Spleen (tissue), 7 donors: ENCODE measurements at regions not wholly inside any gene's neighbourhood (a gene's known extent, or its start where the extent isn't known, plus 50 kb on each side); places are given as distances from the start of the nearest gene placed in this dataset.

Experiments
- POLR2A ChIP-seq, 3 donors: fragments of 450-650 bp; IDR thresholded peaks; one replicate each; pipeline ENCODE4 v1.5.1; 2017; ENCODE audit warnings: antibody characterized with exemption in 3 of 3, mild to moderate bottlenecking in 1 of 3
- POLR2AphosphoS5 ChIP-seq, 3 donors: sonication (generic); formaldehyde crosslinking; IDR thresholded peaks; one replicate each; pipeline ENCODE4 v1.5.1; 2017; ENCODE audit warnings: antibody characterized with exemption in 3 of 3
- TF ChIP-seq, protein P1 (sequence below), 11 experiments: fragments of 200-600 bp in 7 of 11; fragments of 450-650 bp in 4 of 11; sonication (generic) in 4 of 11; IDR thresholded peaks in 8 of 11; conservative IDR thresholded peaks in 3 of 11; 1 replicate in 7 of 11; 2 replicates in 4 of 11; pipeline versions ENCODE4 v1.4.0 to v1.8.0; 2016 to 2021; ENCODE audit warnings: antibody characterized with exemption in 11 of 11, inconsistent platforms in 4 of 11, mild to moderate bottlenecking in 1 of 11
- donor health status: DM: no; HTN: no; CAD: no; lungs with moderate emphysema.
- donor health status: DM: no; HTN: no; CAD: no.
- donor health status: DM: no; HTN: no; CAD: no.

DNA sequence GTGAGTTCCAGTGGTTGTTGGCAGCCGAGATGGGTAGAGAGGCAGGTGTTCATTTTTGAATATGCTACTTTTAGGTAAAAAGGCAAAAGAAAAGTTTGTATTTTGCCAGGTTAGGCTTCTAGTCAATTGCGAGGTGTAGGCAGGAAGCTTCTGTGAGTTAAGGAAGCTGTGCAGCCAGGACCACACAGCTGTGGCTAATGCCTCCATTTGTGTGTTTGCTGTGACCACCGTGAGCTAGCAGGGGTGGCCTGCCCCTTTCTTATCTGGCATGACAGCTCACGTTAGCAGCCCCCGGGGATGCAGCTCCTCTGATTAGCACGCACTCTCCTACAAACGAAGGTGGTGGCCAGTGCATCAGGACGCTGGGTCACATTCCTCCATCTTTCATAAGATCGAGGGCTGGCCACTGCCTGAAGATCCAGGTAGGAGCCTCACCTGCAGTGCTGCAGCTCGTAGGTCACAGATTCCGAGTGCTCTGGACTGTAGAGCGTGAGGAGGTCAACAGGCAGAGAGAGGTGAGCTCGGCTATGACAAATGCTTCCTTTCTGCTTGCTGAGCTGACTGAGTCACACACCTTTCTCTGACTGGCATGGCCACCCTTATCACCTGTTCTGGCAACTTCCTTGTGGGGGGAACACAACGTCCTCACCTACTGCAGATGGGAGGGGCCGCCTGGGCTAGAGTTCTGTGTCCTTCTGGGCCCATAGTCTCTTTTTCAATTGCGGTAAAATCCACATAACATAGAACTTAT, 244.4 kb downstream of the HS3ST3B1 start:
- TF ChIP-seq, protein P1, sequence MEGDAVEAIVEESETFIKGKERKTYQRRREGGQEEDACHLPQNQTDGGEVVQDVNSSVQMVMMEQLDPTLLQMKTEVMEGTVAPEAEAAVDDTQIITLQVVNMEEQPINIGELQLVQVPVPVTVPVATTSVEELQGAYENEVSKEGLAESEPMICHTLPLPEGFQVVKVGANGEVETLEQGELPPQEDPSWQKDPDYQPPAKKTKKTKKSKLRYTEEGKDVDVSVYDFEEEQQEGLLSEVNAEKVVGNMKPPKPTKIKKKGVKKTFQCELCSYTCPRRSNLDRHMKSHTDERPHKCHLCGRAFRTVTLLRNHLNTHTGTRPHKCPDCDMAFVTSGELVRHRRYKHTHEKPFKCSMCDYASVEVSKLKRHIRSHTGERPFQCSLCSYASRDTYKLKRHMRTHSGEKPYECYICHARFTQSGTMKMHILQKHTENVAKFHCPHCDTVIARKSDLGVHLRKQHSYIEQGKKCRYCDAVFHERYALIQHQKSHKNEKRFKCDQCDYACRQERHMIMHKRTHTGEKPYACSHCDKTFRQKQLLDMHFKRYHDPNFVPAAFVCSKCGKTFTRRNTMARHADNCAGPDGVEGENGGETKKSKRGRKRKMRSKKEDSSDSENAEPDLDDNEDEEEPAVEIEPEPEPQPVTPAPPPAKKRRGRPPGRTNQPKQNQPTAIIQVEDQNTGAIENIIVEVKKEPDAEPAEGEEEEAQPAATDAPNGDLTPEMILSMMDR (IDR thresholded peaks at IDR 0.05 in 8 of 11, conservative IDR thresholded peaks at IDR 0.05 in 3 of 11): no peak
- no peak for TF ChIP-seq POLR2A (IDR thresholded peaks at IDR 0.05)
- no peak for TF ChIP-seq POLR2AphosphoS5 (IDR thresholded peaks at IDR 0.05)
